Erythroblast (primary cell): ENCODE measurements at regions not wholly inside any gene's neighbourhood (a gene's known extent, or its start where the extent isn't known, plus 50 kb on each side); places are given as distances from the start of the nearest gene placed in this dataset.

Experiments
- GATA1 ChIP-seq: IDR thresholded peaks from 2 replicates; pipeline ENCODE4 v1.6.1; 2011; ENCODE audit warnings: low read depth, mild to moderate bottlenecking, control low read depth, low read length, moderate library complexity
- POLR2A ChIP-seq: IDR thresholded peaks from 2 replicates; pipeline ENCODE4 v1.6.1; 2011; ENCODE audit warnings: mild to moderate bottlenecking, low read length

- TF ChIP-seq POLR2A (no peak), GATA1 (no peak)
Observed at GRCh38 chr5:67983251-67984110, 232.1 kb upstream of the PIK3R1 start.
